HepG2 (cell line): ENCODE measurements at regions not wholly inside any gene's neighbourhood (a gene's known extent, or its start where the extent isn't known, plus 50 kb on each side); places are given as distances from the start of the nearest gene placed in this dataset.

Source experiments
- ATAC-seq: fragments of 200-7000 bp; cut with Tn5 transposase; 3 replicates; pipeline ENCODE4 v1.9.1; 2020; ENCODE audit warnings: mild to moderate bottlenecking, moderate library complexity
- BruUV-seq: library from RNA; stranded (reverse); fragments of 400-500 nt; replicated peaks from 2 replicates; lab custom pipeline; 2021; lab: Mats Ljungman, UMichigan
- CTCF ChIA-PET: fragments of 300-600 bp; formaldehyde crosslinking; extraction: SDS; loops from one replicate; lab custom pipeline; 2021; ENCODE audit warnings: low total read pairs, inconsistent platforms, low intra/inter-chr PET ratio; lab: Yijun Ruan, JAX
- POLR2A ChIA-PET: fragments of 350-600 bp; sonication (Branson Sonifier 250); formaldehyde crosslinking; loops from one replicate; lab custom pipeline; 2020; ENCODE audit warnings: antibody characterized with exemption, inconsistent platforms; lab: Yijun Ruan, JAX
- DNase-seq: peaks from one replicate; pipeline ENCODE4 v3.0.0-alpha.2; 2015; ENCODE audit warnings: low spot score
- FAIRE-seq: peaks from 3 replicates; lab custom pipeline; 2011; peaks lifted over from hg19 to GRCh38; lab: Jason Lieb, UNC
- H2AFZ ChIP-seq: one replicate; pipeline ENCODE4 v1.6.1; 2011; ENCODE audit warnings: low read length, inconsistent platforms
- H3K27ac ChIP-seq: fragments of 300-600 bp; 3 replicates; pipeline ENCODE4 v1.8.0; 2011; ENCODE audit warnings: mixed run types, mild to moderate bottlenecking, mixed read lengths, low read length, inconsistent platforms; ENCODE audit not compliant: insufficient read depth; ENCODE audit errors: extremely low read length
- H3K27me3 ChIP-seq, 2 experiments: fragments of 200-600 bp in 1 of 2; 2 replicates in 1 of 2; 3 replicates in 1 of 2; pipeline versions ENCODE4 v1.6.0 to v1.8.0; 2011; ENCODE audit warnings: low read length in 2 of 2, mild to moderate bottlenecking in 2 of 2, moderate library complexity in 2 of 2, inconsistent platforms in 1 of 2; ENCODE audit not compliant: insufficient read depth in 2 of 2, control insufficient read depth in 1 of 2
- H3K36me3 ChIP-seq, 2 experiments: fragments of 200-600 bp in 1 of 2; replicated peaks in 1 of 2; 2 replicates in 1 of 2; 3 replicates in 1 of 2; pipeline versions ENCODE4 v1.5.1 to v1.8.0; 2011; ENCODE audit warnings: low read length in 2 of 2, inconsistent platforms in 1 of 2; ENCODE audit not compliant: insufficient read depth in 2 of 2, control insufficient read depth in 1 of 2
- H3K4me1 ChIP-seq: 2 replicates; pipeline ENCODE4 v1.5.1; 2012; ENCODE audit warnings: low read length, inconsistent platforms; ENCODE audit not compliant: insufficient read depth
- H3K4me2 ChIP-seq: 2 replicates; pipeline ENCODE4 v1.6.0; 2011; ENCODE audit warnings: low read depth, low read length, inconsistent platforms
- H3K4me3 ChIP-seq, 3 experiments: fragments of 200-600 bp in 1 of 3; sonication (generic), shearing (Covaris generic) in 1 of 3; replicated peaks in 1 of 3; 2 replicates each; pipeline ENCODE4 v1.5.1; 2011 to 2016; ENCODE audit warnings: low read length in 3 of 3, inconsistent platforms in 2 of 3, low read depth in 2 of 3, mild to moderate bottlenecking in 2 of 3, control low read depth in 1 of 3, mixed read lengths in 1 of 3; ENCODE audit not compliant: insufficient read depth in 1 of 3
- H3K79me2 ChIP-seq: one replicate; pipeline ENCODE4 v1.6.1; 2011; ENCODE audit warnings: low read length, inconsistent platforms; ENCODE audit not compliant: insufficient read depth
- H3K9ac ChIP-seq: 2 replicates; pipeline ENCODE4 v1.6.0; 2011; ENCODE audit warnings: mild to moderate bottlenecking, low read depth, low read length, inconsistent platforms; ENCODE audit not compliant: insufficient read depth
- H3K9me3 ChIP-seq: 2 replicates; pipeline ENCODE4 v1.5.1; 2012; ENCODE audit warnings: mild to moderate bottlenecking, low read length
- H4K20me1 ChIP-seq: 2 replicates; pipeline ENCODE4 v1.6.0; 2011; ENCODE audit warnings: inconsistent platforms, mild to moderate bottlenecking, low read length, moderate library complexity; ENCODE audit not compliant: insufficient read depth
- EZH2 ChIP-seq: conservative IDR thresholded peaks from 2 replicates; pipeline ENCODE4 v1.6.1; 2012; ENCODE audit warnings: mild to moderate bottlenecking, low read depth, low read length, moderate library complexity
- GLI4 ChIP-seq: sonication (generic); formaldehyde crosslinking; IDR thresholded peaks from 2 replicates; pipeline ENCODE4 v1.5.1; 2020; ENCODE audit warnings: missing genetic modification reagents, mild to moderate bottlenecking, moderate library complexity, borderline replicate concordance
- SAP130 ChIP-seq: IDR thresholded peaks from 2 replicates; pipeline ENCODE4 v1.6.1; 2016; ENCODE audit warnings: low read depth
- ZBTB20 ChIP-seq: sonication (generic); formaldehyde crosslinking; IDR thresholded peaks from 2 replicates; pipeline ENCODE4 v1.8.1; 2023; ENCODE audit warnings: missing genetic modification reagents, low read depth, mild to moderate bottlenecking, borderline replicate concordance
- ZNF235 ChIP-seq: sonication (generic); formaldehyde crosslinking; IDR thresholded peaks from 2 replicates; pipeline ENCODE4 v1.8.1; 2023; ENCODE audit warnings: mild to moderate bottlenecking, missing genetic modification reagents, borderline replicate concordance
- WGBS: methylation state at CpG from one replicate; pipeline ENCODE4 v1.1.6; 2017; ENCODE audit warnings: low lambda C conversion rate; 5-methylcytosine and 5-hydroxymethylcytosine counted together
- in situ Hi-C: cut with HindIII; loops from 2 replicates; pipeline ENCODE4 v1.10.0; 2017; ENCODE audit warnings: low pct_unique_long_range_greater_than_20kb; ENCODE audit not compliant: extremely low pct_ligation_motif_present
- intact Hi-C: fragments of 100-400 bp; cut with micrococcal nuclease; formaldehyde crosslinking; loops from one replicate; pipeline ENCODE4 v1.10.0; 2022; ENCODE audit not compliant: unreplicated experiment
- TF ChIP-seq, protein P1 (sequence below): sonication (generic); formaldehyde crosslinking; IDR thresholded peaks from one replicate; pipeline ENCODE4 v1.5.1; 2020; ENCODE audit warnings: mild to moderate bottlenecking, missing genetic modification reagents; ENCODE audit errors: not compliant biosample characterization
- TF ChIP-seq, protein P2 (sequence below), 2 experiments: sonication (generic) in 1 of 2; formaldehyde crosslinking in 1 of 2; IDR thresholded peaks; 2 replicates each; pipeline versions ENCODE4 v1.4.0 to v1.6.1; 2016 to 2020; ENCODE audit warnings: borderline replicate concordance in 1 of 2, low read depth in 1 of 2, mild to moderate bottlenecking in 1 of 2, missing genetic modification reagents in 1 of 2

DNA sequence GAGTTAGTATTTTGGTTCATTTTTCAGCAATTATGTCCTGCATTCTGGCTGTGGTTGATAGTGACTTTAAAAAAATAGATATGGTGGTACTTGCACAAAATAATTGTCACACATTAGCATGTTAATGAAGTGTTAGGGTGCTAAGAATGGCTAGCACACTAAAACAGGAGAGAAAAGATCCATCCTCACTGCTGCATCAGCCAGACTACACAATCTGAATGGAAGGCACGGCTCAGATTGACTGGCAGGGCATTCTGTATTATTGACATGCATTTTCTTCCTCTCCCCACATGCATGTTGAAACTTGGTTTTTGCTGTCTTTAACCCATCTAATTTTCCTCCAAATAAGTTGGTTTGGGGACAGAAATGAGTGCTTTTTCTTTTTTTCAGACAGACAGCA, 306.3 kb downstream of the PRL start:
- ATAC-seq (no peak), FAIRE-seq (no peak), DNase-seq (no peak)
- H3K79me2 ChIP-seq = no peaks in the 10 kb centered on the region
- in situ Hi-C loops (no loop called here), intact Hi-C loops (no loop called here)
- H3K27me3 ChIP-seq = no peaks in the 10 kb centered on the region; a peak in 1 of 5 replicates
- WGBS = 29% methylated on average over 1 of the region's 1 CpG
- no peak overlapping the region for H3K4me2 ChIP-seq
- no peaks in the 10 kb centered on the region for H3K9me3 ChIP-seq
- no peaks in the 10 kb centered on the region for H3K4me1 ChIP-seq
- no peak overlapping the region for H2AFZ ChIP-seq
- H3K4me3 ChIP-seq = no peak overlapping the region
- POLR2A ChIA-PET = no interaction called here
- H3K27ac ChIP-seq = no peak overlapping the region
- no peaks in the 10 kb centered on the region for H3K36me3 ChIP-seq
- no peaks in the 10 kb centered on the region for H4K20me1 ChIP-seq
- CTCF ChIA-PET = no interaction called here
- BruUV-seq = no TSS peak
- no peak overlapping the region for H3K9ac ChIP-seq
- TF ChIP-seq, protein P1, sequence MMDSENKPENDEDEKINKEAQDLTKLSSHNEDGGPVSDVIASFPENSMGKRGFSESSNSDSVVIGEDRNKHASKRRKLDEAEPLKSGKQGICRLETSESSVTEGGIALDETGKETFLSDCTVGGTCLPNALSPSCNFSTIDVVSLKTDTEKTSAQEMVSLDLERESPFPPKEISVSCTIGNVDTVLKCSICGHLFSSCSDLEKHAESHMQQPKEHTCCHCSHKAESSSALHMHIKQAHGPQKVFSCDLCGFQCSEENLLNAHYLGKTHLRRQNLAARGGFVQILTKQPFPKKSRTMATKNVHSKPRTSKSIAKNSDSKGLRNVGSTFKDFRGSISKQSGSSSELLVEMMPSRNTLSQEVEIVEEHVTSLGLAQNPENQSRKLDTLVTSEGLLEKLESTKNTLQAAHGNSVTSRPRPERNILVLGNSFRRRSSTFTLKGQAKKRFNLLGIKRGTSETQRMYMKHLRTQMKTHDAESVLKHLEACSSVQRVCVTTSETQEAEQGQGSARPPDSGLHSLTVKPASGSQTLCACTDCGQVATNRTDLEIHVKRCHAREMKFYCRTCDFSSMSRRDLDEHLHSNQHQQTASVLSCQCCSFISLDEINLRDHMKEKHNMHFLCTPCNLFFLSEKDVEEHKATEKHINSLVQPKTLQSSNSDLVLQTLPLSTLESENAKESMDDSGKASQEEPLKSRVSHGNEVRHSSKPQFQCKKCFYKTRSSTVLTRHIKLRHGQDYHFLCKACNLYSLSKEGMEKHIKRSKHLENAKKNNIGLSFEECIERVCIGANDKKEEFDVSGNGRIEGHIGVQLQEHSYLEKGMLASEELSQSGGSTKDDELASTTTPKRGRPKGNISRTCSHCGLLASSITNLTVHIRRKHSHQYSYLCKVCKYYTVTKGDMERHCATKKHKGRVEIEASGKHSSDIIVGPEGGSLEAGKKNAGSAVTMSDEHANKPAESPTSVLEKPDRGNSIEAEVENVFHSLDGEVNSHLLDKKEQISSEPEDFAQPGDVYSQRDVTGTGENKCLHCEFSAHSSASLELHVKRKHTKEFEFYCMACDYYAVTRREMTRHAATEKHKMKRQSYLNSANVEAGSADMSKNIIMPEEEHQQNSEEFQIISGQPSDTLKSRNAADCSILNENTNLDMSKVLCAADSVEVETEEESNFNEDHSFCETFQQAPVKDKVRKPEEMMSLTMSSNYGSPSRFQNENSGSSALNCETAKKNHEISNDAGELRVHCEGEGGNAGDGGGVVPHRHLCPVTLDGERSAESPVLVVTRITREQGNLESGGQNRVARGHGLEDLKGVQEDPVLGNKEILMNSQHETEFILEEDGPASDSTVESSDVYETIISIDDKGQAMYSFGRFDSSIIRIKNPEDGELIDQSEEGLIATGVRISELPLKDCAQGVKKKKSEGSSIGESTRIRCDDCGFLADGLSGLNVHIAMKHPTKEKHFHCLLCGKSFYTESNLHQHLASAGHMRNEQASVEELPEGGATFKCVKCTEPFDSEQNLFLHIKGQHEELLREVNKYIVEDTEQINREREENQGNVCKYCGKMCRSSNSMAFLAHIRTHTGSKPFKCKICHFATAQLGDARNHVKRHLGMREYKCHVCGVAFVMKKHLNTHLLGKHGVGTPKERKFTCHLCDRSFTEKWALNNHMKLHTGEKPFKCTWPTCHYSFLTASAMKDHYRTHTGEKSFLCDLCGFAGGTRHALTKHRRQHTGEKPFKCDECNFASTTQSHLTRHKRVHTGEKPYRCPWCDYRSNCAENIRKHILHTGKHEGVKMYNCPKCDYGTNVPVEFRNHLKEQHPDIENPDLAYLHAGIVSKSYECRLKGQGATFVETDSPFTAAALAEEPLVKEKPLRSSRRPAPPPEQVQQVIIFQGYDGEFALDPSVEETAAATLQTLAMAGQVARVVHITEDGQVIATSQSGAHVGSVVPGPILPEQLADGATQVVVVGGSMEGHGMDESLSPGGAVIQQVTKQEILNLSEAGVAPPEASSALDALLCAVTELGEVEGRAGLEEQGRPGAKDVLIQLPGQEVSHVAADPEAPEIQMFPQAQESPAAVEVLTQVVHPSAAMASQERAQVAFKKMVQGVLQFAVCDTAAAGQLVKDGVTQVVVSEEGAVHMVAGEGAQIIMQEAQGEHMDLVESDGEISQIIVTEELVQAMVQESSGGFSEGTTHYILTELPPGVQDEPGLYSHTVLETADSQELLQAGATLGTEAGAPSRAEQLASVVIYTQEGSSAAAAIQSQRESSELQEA (CRISPR knock-in tag) = no peak
- TF ChIP-seq EZH2 (no peak), ZNF235 (CRISPR knock-in tag) (no peak), ZBTB20 (CRISPR knock-in tag) (no peak), SAP130 (CRISPR knock-in tag) (no peak), GLI4 (CRISPR knock-in tag) (no peak)
- TF ChIP-seq, protein P2, sequence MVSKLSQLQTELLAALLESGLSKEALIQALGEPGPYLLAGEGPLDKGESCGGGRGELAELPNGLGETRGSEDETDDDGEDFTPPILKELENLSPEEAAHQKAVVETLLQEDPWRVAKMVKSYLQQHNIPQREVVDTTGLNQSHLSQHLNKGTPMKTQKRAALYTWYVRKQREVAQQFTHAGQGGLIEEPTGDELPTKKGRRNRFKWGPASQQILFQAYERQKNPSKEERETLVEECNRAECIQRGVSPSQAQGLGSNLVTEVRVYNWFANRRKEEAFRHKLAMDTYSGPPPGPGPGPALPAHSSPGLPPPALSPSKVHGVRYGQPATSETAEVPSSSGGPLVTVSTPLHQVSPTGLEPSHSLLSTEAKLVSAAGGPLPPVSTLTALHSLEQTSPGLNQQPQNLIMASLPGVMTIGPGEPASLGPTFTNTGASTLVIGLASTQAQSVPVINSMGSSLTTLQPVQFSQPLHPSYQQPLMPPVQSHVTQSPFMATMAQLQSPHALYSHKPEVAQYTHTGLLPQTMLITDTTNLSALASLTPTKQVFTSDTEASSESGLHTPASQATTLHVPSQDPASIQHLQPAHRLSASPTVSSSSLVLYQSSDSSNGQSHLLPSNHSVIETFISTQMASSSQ (IDR thresholded peaks at IDR 0.05; ENCODE audit: low read depth) = no peak
- TF ChIP-seq, protein P2 (CRISPR knock-in tag; IDR thresholded peaks at IDR 0.05; ENCODE audit: borderline replicate concordance) = no peak
